ENCODE measurements at regions not wholly inside any gene's neighbourhood (a gene's known extent, or its start where the extent isn't known, plus 50 kb on each side); places are given as distances from the start of the nearest gene placed in this dataset.
"Not testable (repeated sequence)": the region's sequence is repeated elsewhere in the genome, so short reads cannot be mapped to it uniquely, and the experiment has no call there.

DNA sequence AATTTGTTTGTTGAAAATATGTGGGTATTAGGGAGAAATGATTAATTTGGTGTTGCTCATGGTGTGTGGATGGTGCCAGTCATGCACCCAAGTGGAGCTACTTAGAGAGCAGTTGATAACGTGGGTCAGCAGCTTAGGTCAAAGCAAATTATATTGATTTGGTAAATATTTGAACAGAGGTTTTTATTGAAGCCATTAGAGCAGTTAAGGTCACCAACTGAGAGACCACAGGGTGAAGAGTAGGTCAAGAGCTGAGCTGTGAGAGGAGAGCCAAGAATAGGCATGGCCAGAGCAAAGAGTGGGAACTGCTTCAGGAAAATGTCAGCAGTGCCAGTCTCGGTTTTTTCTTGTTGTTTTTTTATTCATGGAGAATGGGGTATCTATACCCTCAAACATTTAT is 97.9 kb downstream of the TMEM168 start:
- Histone ChIP-seq H3K27ac (no peak overlapping the region), H3K4me3 (no peak overlapping the region), H3K36me3 (ENCODE audit: low read depth, missing control alignments) (no peaks in the 10 kb centered on the region), H3K9me3 (no peaks in the 10 kb centered on the region), H3K4me1 (no peaks in the 10 kb centered on the region), H3K27me3 (no peaks in the 10 kb centered on the region)
- TF ChIP-seq, protein P1, sequence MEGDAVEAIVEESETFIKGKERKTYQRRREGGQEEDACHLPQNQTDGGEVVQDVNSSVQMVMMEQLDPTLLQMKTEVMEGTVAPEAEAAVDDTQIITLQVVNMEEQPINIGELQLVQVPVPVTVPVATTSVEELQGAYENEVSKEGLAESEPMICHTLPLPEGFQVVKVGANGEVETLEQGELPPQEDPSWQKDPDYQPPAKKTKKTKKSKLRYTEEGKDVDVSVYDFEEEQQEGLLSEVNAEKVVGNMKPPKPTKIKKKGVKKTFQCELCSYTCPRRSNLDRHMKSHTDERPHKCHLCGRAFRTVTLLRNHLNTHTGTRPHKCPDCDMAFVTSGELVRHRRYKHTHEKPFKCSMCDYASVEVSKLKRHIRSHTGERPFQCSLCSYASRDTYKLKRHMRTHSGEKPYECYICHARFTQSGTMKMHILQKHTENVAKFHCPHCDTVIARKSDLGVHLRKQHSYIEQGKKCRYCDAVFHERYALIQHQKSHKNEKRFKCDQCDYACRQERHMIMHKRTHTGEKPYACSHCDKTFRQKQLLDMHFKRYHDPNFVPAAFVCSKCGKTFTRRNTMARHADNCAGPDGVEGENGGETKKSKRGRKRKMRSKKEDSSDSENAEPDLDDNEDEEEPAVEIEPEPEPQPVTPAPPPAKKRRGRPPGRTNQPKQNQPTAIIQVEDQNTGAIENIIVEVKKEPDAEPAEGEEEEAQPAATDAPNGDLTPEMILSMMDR (IDR thresholded peaks at IDR 0.05): no peak
- no peak for TF ChIP-seq POLR2A (IDR thresholded peaks at IDR 0.05)
- intact Hi-C loops (cut with DNase I; ENCODE audit: low total_unique reads): no loop called here
- 62 to 64% methylated on average over 2 of the region's 2 CpGs for WGBS, 2 donors
- no peak for DNase-seq

DNA sequence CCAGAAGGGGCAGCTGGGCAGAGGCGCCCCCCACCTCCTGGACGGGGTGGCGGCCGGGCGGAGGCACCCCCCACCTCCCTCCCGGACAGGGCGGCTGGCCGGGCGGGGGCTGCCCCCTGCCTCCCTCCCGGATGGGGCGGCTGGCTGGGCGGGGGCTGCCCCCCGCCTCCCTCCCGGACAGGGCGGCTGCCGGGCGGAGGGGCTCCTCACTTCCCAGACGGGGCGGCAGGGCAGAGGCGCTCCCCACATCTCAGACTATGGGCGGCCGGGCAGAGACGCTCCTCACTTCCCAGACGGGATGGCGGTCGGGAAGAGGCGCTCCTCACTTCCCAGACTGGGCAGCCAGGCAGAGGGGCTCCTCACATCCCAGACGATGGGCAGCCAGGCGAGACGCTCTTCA is 93.0 kb downstream of the TMEM168 start:
- WGBS, 2 donors: 82% methylated on average over 27 of the region's 30 CpGs; no CpG with 5 or more reads in 1 of the 2 donors
- DNase-seq; H3K36me3 ChIP-seq (ENCODE audit: low read depth, missing control alignments); H3K27me3 ChIP-seq; H3K9me3 ChIP-seq; intact Hi-C loops (cut with DNase I; ENCODE audit: low total_unique reads); H3K4me1 ChIP-seq; H3K27ac ChIP-seq: not testable (repeated sequence)
- peak overlapping the region; percentile 15 to 36 for H3K4me3 ChIP-seq

DNA sequence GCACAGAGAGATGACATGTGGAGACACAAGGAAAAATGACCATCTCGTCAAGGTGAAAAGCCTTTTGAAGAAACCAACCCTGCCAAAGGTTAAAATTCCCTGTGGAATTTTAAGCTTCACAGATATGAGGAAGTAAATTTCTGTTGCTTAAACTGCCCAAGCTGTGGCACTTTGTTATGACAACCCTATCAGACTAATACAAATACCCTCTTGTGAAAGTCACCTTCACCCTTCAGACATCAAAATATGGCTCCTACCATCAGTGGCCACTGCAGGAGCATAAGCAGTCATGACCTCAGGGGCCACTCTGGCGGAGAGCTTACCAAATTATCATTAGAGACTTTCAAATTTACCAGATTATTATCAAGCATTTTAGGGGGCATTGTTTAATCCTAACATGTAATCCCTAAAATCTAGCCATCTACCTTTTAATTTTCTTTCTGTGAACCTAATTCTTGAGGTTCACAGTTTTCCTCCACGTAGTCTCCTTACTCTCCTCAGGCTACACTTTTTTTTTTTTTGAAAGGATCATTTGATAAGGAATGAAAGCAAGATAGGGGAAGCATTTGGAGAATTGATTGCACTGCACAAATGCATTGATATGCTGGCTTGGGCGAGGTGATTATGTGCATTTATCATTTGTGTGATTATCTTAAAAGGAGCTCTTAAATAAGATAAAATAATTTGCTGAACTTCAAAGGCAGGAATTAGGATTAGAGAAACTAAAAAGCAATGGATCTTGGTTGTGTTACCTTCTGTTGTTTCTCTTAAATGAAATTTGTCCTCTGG is 90.3 kb downstream of the TMEM168 start:
- intact Hi-C loops (cut with DNase I; ENCODE audit: low total_unique reads): no loop called here
- no peak for TF ChIP-seq POLR2A (IDR thresholded peaks at IDR 0.05)
- TF ChIP-seq, protein P1 (IDR thresholded peaks at IDR 0.05): no peak

GRCh38 chr7:112701456-112701855 is 88.7 kb downstream of the TMEM168 start:
- 67 to 75% methylated on average over 3 of the region's 3 CpGs for WGBS, 2 donors
- H3K27me3 ChIP-seq: no peaks in the 10 kb centered on the region
- H3K4me1 ChIP-seq: no peaks in the 10 kb centered on the region
- H3K4me3 ChIP-seq: no peak overlapping the region
- intact Hi-C loops (cut with DNase I; ENCODE audit: low total_unique reads): no loop called here
- no peak for DNase-seq
- no peaks in the 10 kb centered on the region for H3K9me3 ChIP-seq
- TF ChIP-seq, protein P1 (IDR thresholded peaks at IDR 0.05): no peak
- no peak for TF ChIP-seq POLR2A (IDR thresholded peaks at IDR 0.05)
- no peaks in the 10 kb centered on the region for H3K36me3 ChIP-seq (ENCODE audit: low read depth, missing control alignments)
- H3K27ac ChIP-seq: no peak overlapping the region

More for the DNA sequence above, 90.3 kb downstream of the TMEM168 start:
- H3K27me3 ChIP-seq: no peaks in the 10 kb centered on the region
- DNase-seq: no peak
- H3K4me3 ChIP-seq: no peak overlapping the region
- H3K4me1 ChIP-seq: no peaks in the 10 kb centered on the region
- no peak overlapping the region for H3K27ac ChIP-seq
- no peaks in the 10 kb centered on the region for H3K9me3 ChIP-seq
- no peaks in the 10 kb centered on the region for H3K36me3 ChIP-seq (ENCODE audit: low read depth, missing control alignments)
- 72 to 82% methylated on average over 4 of the region's 4 CpGs for WGBS, 2 donors

DNA sequence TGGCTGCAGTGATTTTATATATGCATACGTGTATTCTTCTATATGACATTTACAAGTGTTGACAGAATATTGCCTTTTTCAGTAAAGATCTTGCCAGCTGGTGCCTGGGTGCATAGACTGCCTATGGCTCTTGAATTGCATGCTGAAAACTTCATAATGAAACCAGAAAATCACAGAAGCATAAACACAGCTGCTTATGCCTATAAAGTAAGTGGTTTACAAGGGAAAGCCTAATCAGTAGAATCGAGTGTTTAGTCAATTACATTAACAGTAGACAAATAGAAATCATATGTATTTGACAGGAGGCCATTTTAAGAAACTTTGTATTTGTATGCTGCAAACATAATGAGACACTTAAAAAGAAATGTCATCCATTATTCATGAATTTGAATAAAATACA is 82.5 kb downstream of the TMEM168 start:
- H3K9me3 ChIP-seq: no peaks in the 10 kb centered on the region
- TF ChIP-seq POLR2A (IDR thresholded peaks at IDR 0.05): no peak
- TF ChIP-seq, protein P1 (IDR thresholded peaks at IDR 0.05): no peak
- H3K27ac ChIP-seq: no peak overlapping the region
- no peak overlapping the region for H3K4me3 ChIP-seq
- no peaks in the 10 kb centered on the region for H3K36me3 ChIP-seq (ENCODE audit: low read depth, missing control alignments)
- no peak for DNase-seq
- WGBS, 2 donors: 76 to 77% methylated on average over 2 of the region's 2 CpGs
- intact Hi-C loops (cut with DNase I; ENCODE audit: low total_unique reads): no loop called here
- no peaks in the 10 kb centered on the region for H3K4me1 ChIP-seq
- no peaks in the 10 kb centered on the region for H3K27me3 ChIP-seq

Data from testis (tissue), 2 donors.